HG03571 (cell line): ENCODE measurements at regions not wholly inside any gene's neighbourhood (a gene's known extent, or its start where the extent isn't known, plus 50 kb on each side); places are given as distances from the start of the nearest gene placed in this dataset.

Source experiments
- ATAC-seq: cut with Tn5 transposase; IDR thresholded peaks from one replicate; pipeline ENCODE4 v1.9.1; 2021; ENCODE audit not compliant: unreplicated experiment

- no peak for ATAC-seq
Measured at GRCh38 chr4:125070861-125071260, 243.9 kb upstream of the FAT4 start.

- no peak for ATAC-seq
Measured at GRCh38 chr4:125062115-125063050, 252.4 kb upstream of the FAT4 start.

- ATAC-seq: no peak
Measured at GRCh38 chr4:125060376-125060775, 254.4 kb upstream of the FAT4 start.

- no peak for ATAC-seq
Measured at GRCh38 chr4:125049711-125050110, 265.0 kb upstream of the FAT4 start.

GRCh38 chr4:125045311-125045710 lies 269.4 kb upstream of the FAT4 start:
- no peak for ATAC-seq

- no peak for ATAC-seq
Measured at GRCh38 chr4:125044886-125045285, 269.9 kb upstream of the FAT4 start.

- no peak for ATAC-seq
Measured at GRCh38 chr4:125043486-125043885, 271.3 kb upstream of the FAT4 start.

GRCh38 chr4:125042041-125042440 lies 272.7 kb upstream of the FAT4 start:
- no peak for ATAC-seq

- no peak for ATAC-seq
Measured at GRCh38 chr4:125041372-125041930, 273.3 kb upstream of the FAT4 start.

GRCh38 chr4:125039550-125039949 lies 275.2 kb upstream of the FAT4 start:
- ATAC-seq: no peak

GRCh38 chr4:125022855-125023501 lies 291.8 kb upstream of the FAT4 start:
- ATAC-seq: no peak

GRCh38 chr4:125021189-125021588 lies 293.6 kb upstream of the FAT4 start:
- ATAC-seq: no peak

GRCh38 chr4:125020089-125021034 lies 294.4 kb upstream of the FAT4 start:
- ATAC-seq: no peak

GRCh38 chr4:125016892-125017299 lies 297.9 kb upstream of the FAT4 start:
- ATAC-seq: no peak

- no peak for ATAC-seq
Measured at GRCh38 chr4:125013891-125014290, 300.9 kb upstream of the FAT4 start.

GRCh38 chr4:125011646-125012045 lies 299.1 kb upstream of the ANKRD50 start:
- no peak for ATAC-seq

GRCh38 chr4:125010796-125011503 lies 298.4 kb upstream of the ANKRD50 start:
- ATAC-seq: no peak

GRCh38 chr4:125008676-125009075 lies 296.1 kb upstream of the ANKRD50 start:
- no peak for ATAC-seq

- ATAC-seq: no peak
Measured at GRCh38 chr4:125004676-125005075, 292.1 kb upstream of the ANKRD50 start.

- ATAC-seq: no peak
Measured at GRCh38 chr4:125003840-125004239, 291.3 kb upstream of the ANKRD50 start.
